HG03521 (cell line): ENCODE measurements at regions not wholly inside any gene's neighbourhood (a gene's known extent, or its start where the extent isn't known, plus 50 kb on each side); places are given as distances from the start of the nearest gene placed in this dataset.
"Not testable (repeated sequence)": the region's sequence is repeated elsewhere in the genome, so short reads cannot be mapped to it uniquely, and the experiment has no call there.

Experiments used
- ATAC-seq: cut with Tn5 transposase; IDR thresholded peaks from one replicate; pipeline ENCODE4 v1.9.1; 2021; ENCODE audit warnings: mild to moderate bottlenecking, moderate library complexity; ENCODE audit not compliant: unreplicated experiment

DNA sequence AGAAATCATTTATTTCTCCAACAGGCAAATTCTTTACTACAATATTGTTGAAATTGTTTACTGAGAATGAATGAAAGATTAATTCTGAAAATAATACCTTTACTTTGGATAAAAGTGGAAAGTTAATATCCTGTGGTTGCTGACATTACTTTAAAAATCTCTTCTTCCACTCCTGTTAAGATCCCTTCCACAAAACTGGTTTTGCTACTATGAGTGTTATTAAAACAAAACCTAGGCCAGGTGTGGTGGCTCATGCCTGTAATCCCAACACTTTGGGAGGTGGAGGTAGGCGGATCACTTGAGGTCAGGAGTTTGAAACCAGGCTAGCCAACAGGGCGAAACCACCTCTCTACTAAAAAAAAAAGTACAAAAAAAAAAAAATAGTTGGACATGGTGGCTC, 123.9 kb upstream of the CCDC150 start:
- ATAC-seq: no peak

DNA sequence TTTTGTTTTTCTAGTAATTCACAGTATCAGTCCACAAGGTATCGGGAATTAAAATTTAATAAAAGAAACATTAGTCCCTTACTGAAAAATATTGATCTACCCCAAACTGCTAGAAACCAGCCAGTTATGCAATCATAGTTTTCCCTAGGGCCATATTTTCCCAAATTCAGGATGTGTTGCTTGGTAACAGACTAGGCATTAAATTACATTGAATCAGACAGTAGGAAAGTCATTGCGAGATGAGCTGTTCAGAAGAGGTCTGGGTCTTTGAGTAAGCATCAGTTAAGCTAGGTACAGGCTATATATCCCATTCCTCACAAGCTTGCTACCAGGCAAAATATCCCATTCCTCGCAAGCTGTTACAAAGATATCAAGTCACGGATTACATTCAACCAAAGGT, 123.0 kb upstream of the CCDC150 start:
- ATAC-seq: no peak

DNA sequence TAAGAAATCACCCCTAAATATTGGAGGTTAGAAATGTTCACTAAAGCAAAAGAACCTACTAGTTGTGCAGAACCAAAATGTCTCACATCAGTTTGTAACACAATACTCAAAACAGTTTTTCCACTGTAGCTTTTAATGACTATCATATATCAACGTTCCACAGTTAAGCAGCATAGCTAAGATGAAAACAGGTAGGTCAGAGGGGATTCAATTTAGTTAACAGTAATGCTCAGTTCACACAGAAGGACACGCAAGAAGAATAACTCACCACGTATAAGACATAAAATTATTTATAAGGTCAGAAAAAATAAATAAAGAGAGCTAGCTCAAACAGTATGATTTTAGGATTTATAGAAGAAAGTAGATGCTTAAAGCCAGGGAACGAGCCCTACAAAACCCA, 118.9 kb upstream of the CCDC150 start:
- no peak for ATAC-seq

DNA sequence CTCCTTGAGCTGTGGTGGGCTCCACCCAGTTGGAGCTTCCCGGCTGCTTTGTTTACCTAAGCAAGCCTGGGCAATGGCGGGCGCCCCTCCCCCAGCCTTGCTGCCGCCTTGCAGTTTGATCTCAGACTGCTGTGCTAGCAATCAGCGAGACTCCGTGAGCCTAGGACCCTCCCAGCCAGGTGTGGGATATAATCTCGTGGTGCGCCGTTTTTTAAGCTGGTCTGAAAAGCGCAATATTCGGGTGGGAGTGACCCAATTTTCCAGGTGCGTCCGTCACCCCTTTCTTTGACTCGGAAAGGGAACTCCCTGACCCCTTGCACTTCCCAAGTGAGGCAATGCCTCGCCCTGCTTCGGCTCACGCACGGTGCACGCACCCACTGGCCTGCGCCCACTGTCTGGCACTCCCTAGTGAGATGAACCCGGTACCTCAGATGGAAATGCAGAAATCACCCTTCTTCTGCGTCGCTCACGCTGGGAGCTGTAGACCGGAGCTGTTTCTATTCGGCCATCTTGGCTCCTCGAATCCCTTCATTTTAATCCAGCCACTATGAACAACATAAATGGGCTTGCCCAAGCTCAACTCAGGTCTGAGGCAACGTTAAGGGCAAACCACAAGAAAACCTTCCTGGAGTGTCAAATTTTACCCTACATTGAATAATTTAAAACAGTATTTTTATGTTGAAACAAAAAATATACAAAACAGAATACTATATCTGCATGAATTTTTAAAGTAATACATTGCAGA, 112.4 kb upstream of the CCDC150 start:
- not testable (repeated sequence) for ATAC-seq

DNA sequence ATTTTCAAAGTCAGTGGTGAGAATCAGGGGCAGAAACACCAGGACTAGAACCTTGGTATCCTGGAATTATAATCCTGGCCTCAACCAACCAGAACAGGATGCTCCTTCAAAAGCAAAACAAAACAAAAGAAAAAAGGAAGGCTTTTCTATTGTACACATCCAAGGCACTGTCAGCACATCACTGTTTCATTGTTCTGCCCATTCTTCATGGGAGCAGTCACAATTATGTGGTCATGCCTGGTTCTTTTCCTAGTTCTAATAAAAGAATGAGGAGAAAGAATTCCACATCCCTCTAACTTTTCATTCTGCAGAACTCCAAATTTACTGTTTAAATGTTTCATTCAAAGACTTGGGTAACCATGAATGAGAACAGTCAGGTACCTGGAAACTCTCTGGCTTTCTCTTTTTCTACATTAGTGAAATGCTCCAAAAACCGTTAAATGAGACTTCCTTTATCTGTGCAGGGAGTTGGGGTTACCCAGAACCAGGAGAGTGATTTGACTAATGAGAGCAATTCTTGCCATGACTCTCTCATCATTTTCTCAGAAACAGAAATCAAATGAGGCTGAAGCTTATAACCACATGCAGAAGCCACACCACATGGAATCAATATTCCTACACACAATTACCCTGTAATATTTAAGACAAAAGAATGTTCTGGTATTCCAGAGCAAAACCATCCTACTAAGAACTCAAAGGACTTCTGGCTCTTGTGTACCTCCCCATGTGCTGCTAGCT, 110.9 kb upstream of the CCDC150 start:
- ATAC-seq: no peak

DNA sequence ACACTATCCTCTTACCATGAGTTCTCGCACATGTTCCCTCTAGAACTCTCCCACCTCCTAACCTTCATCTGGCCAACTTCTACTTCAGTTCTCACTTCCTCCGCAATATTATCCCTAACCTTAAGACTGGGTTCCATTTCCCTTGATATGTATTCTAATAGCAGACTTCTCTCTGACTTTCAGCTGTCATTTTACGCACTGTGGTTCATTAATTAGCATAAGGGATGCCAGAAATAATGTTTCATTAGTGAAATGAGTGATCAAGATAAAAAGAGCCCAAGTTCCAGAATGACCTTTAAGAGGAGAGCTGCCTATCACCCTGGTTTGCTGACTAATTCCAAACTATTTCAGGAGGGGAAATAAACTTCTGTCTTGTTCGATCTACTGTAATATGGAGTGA, 108.6 kb upstream of the CCDC150 start:
- peak; percentile 46 for ATAC-seq

DNA sequence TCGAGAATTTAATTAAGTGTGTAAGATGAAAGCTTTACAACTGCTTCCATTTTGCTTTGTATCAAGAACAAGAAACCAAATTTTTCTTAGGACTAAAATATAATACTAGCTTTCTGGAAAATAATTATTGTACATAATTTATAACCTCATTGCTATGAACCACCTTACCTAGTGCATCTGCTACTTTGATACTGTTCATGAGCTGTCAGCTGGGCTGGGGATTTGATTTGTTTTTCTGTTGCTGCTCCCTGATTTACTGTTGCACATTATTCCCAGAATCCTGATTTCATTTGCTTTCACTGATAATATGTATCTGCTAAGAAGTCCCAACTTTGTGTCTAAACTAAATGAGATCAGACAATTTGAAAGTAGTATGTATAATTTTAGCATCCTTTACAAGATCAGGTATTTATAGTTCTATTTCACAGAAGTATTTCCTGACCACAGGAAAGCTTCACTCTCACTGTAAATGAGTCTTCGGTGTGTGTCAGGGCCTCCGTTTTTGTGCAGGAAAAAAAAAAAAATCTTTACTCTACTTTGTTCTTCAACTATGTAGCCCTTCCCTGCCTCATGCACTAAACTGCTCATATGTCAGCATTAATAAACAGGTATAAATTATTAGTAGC, 105.6 kb upstream of the CCDC150 start:
- ATAC-seq: no peak

DNA sequence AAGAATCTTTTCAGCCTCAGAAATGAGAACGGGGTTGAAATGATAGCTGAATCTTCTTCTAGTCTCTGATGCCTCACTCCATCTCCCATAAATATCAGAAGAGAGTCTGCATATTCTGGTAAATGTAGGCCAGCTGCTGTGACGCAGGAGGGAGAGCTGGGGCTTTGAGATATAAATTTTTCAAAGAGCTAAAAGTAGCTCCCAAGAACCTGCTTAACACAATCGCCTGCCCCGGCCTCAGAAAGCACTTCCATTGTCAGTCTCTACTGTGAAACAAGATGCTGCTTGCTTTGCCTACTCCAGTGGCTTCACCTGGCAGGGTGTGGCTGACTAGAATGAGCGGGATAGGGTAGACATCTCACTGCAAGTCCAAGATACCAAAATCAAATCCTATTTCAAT, 105.0 kb upstream of the CCDC150 start:
- no peak for ATAC-seq

DNA sequence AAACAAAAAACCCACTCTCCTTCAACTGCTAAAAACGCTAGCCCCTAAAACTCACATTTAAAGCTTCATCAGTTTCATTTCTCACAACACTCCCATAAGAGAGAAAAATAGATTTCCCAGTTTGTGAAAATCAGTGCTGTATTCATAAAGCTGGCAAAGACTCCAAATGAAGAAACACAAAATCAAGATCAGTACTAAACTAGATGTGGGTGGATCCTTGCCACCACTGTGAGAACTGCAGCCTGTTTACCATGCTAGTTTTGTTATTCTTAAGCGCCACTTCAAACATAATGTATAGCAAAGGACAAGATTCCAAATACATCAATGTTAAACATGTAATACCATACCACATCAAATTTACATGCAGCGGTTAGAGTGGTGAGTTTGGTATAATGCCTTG, 104.5 kb upstream of the CCDC150 start:
- ATAC-seq: no peak

DNA sequence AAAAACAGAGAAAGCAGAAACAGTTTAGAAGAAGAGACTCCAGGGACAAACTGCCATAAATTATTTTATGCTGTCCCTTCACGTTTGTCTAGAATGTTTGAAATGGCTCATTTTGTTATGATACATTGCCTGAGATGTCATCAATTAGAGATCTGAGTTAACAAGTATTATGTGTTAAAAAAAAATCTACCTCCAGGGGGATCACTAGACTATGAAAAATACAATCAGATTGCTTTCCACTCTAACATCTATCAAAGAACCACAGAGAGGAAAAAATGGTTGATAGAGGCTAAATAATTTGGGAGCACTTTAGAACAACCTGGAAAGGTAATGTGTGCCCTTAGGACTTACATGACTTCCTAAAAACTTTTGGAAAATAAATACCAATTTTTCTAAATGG, 103.8 kb upstream of the CCDC150 start:
- ATAC-seq: no peak

DNA sequence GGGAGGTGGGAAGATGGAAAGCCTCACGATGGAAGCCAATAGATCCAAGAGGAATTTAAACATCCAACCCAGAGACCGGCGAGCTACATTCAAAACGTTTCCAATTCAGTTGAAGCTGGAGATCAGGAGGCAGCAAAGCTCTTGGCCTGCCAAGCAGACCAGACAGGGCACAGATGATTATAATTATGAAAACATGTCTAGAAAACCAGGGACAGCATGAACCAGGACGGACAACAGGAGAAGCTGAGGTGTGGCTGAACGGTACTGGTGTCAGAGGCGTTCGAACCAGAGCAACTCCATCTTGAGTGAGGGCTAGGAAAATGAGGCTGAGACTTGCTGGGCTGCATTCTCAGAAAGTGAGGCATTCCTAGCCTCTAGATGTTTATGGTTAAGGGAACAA, 102.2 kb upstream of the CCDC150 start:
- ATAC-seq: no peak

DNA sequence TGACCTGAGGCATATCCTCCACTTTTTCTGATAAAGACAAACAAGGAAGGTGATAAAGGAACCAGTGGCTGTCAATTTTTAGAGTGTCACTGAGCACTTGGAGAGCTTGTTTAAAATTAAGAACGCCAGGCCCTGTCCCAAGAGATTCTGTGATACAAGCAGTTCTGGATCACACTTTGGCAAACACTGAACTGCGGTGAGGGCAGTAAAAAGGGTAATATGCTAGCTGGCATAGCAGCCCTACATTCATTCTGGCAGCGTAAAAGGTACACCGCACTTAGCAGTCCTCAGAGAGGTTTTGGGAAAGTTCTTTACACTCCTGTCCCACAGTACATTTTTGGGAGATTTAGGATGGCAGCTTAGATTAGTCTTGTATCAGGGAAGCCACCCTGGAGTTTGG, 101.3 kb upstream of the CCDC150 start:
- ATAC-seq: no peak

DNA sequence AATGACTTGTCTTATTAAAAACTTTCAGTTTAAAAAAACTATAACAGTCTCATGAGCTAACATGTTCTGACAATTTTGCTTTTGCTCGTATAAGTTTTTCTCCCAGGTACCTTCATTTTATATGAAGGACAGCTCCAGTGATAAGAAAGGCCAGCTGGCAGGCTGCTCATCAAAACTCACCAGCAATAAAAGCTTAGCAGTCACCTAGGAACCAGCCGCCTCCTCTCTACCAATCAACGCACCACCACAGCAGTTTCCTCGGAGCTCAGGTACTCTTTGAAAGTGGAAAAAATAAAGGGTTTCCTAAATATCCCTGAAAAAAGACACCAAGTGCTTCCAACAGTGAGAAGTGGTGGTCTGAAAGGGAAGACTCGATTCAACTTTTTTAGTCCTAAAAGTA, 100.9 kb upstream of the CCDC150 start:
- ATAC-seq: no peak

DNA sequence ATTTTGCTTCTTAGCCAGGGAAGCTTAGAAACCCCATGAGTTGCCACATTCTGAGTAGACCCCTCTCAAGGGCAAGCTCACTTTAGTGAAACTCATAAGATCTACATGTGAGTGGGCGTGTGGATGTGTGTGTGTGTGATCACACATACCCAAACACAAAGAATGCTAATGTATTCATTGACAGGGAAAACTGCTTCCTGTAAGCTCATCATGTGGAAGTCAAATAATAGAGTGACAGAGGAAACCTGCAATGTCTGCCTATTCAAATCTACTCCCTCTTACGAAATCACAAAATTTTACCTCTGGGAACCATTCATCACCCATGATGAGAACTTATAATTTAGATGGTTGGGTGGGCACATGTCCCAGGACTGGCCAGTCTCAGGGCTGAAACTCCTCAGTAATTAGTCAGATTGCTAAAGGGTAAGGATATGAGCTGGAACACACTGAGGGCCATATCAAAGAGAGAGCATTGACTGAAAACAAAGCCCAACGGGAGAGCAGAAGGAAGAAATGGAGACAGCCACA, 94.5 kb upstream of the CCDC150 start:
- ATAC-seq: no peak

DNA sequence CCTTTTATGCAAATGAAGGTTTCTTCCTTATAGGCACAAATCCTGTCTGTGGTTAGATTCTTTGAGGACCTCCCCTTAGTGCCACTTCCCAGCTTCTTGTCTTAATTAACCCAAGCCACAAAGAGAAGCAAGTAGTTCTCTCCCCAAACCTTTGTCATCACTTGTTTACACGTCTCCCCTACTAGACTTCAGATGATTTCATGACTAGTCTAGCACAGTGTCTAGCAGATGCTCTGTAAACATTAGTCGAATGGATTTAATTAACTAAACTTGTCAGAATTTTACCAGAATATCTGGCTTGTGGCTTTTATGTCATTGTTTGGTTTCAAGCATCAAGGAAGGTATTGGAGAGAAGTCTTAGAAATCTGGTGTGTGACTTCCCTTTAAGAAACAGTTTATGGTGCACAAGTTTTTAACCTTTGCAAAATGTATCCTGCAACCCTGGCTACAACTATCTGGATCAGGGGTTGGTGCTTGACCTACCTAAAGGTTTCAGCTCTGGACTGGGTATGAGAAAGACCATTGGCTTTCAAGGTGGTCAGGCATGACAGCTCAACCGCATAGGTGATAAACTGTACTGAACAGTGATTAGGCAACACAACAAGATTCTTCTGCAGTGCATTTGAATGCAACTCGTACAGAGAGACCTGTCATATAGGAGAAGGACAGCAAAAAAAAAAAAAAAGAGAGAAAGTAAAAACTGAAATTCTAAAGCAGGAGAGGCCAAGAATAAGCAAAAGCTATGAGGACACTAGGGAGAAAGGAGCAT, 93.2 kb upstream of the CCDC150 start:
- no peak for ATAC-seq

DNA sequence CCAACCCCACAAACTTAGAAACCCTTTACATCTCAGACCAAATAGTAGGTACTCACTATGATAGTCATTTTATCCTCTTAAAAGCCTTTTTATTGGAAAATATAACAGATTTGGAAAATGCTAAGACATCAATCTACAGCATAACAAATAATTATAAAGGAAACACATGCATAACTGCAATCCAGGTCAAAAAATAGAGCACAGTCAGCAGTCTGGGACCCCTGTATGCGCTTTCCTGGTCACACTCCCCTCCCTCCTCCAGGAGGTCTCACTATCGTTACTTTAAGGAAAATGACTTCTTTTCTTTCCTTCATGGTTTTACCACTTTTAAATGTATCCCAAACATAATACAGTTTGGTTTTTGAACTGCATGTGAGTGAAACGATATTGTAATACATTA, 90.5 kb upstream of the CCDC150 start:
- ATAC-seq: no peak

DNA sequence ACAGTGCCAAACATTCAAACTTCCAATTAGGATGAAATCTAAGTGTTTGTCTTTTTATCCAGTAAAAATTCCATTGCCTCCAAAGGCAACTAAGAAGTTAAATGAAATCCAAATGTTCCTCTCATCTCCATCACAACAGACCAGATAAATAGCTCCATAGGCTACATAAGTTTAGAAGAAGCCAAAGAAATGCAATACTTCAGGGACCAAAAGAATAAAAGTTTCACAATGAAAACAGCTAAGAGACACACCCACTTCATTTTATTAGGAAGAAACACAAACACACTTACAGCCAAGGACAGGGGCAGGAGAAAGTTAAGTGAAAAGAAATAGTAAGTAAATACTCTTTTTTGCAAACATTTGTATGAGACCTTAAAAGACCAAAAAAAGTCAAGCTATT, 88.5 kb upstream of the CCDC150 start:
- no peak for ATAC-seq

DNA sequence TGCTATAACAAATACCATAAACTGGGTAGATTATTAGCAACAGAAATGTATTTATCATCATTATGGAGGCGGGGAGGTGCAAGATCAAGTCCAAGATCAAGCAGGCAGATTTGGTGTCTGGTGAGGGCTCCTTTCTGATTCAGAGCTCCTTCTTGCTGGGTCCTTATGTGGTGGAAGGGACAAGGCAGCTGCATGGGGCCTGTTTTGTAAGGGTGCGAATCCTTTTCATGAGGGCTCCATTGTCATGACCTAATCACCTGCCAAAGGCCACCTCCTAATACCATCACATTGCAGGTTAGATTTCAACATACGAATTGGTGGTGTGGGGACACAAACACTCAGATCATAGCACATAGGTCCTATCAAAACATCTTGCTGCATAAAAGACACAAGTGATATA, 84.4 kb upstream of the CCDC150 start:
- no peak for ATAC-seq

DNA sequence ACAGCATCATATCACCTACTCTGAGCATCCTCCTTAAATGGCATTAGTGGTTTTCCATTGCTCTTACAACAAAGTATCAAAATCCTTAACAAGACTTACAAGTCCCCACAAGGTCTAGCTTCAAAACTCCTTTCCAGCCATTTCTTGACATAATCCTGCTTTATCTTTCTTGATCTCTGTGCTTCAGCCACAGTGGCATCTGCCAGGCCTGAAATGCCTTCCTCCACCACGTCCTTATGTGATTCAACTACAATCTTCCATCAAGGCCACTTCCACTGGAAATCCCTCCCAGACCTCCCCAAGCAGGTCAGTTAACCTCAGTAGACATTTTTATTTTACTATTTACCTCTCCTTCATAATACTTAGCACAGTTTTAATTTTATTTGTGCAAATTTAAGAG, 83.8 kb upstream of the CCDC150 start:
- no peak for ATAC-seq

DNA sequence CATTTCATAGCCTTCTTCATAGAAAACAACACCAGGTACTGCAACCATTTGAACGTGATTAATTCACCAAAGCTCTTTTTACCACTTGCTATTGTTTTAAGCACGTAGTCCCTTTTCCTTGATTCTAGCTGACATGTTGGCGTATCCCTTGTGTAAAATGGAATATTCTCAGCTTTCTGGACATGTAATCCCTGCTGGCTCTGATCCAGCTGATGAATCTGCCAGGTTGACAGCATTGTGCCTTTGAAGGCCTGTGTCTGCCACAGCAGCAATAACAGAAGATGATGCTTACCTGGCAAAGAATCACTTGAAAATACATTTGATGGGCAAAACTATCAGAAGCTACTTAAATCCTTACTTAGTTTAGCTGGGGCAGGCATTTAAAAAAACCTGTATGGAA, 81.0 kb upstream of the CCDC150 start:
- no peak for ATAC-seq

DNA sequence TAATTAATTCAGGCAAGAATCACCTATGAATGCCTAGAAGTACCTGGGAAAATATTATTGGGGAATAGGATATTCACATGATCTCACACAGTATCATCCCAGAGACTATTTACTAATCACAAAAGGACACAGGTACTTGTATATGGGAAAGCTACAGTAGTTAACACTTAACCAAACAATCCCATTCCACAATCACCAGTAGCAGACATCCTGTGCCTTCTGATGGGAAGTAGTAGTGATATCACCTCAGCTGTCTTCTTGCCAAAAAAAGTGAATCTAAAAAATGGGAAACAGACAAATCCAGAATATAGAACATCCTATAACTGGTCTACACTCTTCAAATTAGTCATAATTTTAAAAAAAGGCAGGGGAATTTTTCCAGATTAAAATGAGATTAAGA, 75.6 kb upstream of the CCDC150 start:
- ATAC-seq: no peak
